DMS53 (cell line): ENCODE measurements at regions not wholly inside any gene's neighbourhood (a gene's known extent, or its start where the extent isn't known, plus 50 kb on each side); places are given as distances from the start of the nearest gene placed in this dataset.

Source experiments
- DNase-seq: peaks from one replicate; lab custom pipeline; 2025; lab: John Stamatoyannopoulos, UW

GRCh38 chr11:112401036-112401769, 140.5 kb upstream of the PLET1 start:
- DNase-seq, result peak; percentile 58

- DNase-seq, result no peak
Observed at GRCh38 chr11:112403432-112403831, 142.8 kb upstream of the PLET1 start.

GRCh38 chr11:112404112-112404511, 143.5 kb upstream of the PLET1 start:
- DNase-seq, result peak; percentile 98

GRCh38 chr11:112408517-112408916, 147.9 kb upstream of the PLET1 start:
- DNase-seq, result no peak

GRCh38 chr11:112410325-112410724, 149.7 kb upstream of the PLET1 start:
- DNase-seq, result peak; percentile 18

GRCh38 chr11:112412383-112412782, 151.7 kb upstream of the PLET1 start:
- peak; percentile 74 for DNase-seq

GRCh38 chr11:112417339-112417738, 156.7 kb upstream of the PLET1 start:
- DNase-seq, result no peak

- no peak for DNase-seq
Observed at GRCh38 chr11:112418438-112418837, 157.8 kb upstream of the PLET1 start.

GRCh38 chr11:112421879-112422278, 161.2 kb upstream of the PLET1 start:
- DNase-seq, result no peak

- no peak for DNase-seq
Observed at GRCh38 chr11:112425121-112425520, 164.5 kb upstream of the PLET1 start.

- peak; percentile 63 for DNase-seq
Observed at GRCh38 chr11:112437096-112437495, 176.4 kb upstream of the PLET1 start.

- peak; percentile 16 for DNase-seq
Observed at GRCh38 chr11:112439614-112440013, 179.0 kb upstream of the PLET1 start.

- peak; percentile 13 for DNase-seq
Observed at GRCh38 chr11:112440518-112440917, 179.9 kb upstream of the PLET1 start.

- DNase-seq, result no peak
Observed at GRCh38 chr11:112448168-112448567, 187.5 kb upstream of the PLET1 start.

- no peak for DNase-seq
Observed at GRCh38 chr11:112448806-112449205, 188.1 kb upstream of the PLET1 start.

- no peak for DNase-seq
Observed at GRCh38 chr11:112451250-112451649, 190.6 kb upstream of the PLET1 start.

GRCh38 chr11:112453601-112454577, 193.2 kb upstream of the PLET1 start:
- DNase-seq, result peak; percentile 79

- no peak for DNase-seq
Observed at GRCh38 chr11:112454841-112455240, 194.2 kb upstream of the PLET1 start.

- DNase-seq, result no peak
Observed at GRCh38 chr11:112455791-112456190, 195.1 kb upstream of the PLET1 start.

- no peak for DNase-seq
Observed at GRCh38 chr11:112457532-112457931, 196.9 kb upstream of the PLET1 start.

- DNase-seq, result peak; percentile 47
Observed at GRCh38 chr11:112459001-112459400, 198.3 kb upstream of the PLET1 start.

- no peak for DNase-seq
Observed at GRCh38 chr11:112460141-112460540, 199.5 kb upstream of the PLET1 start.

- no peak for DNase-seq
Observed at GRCh38 chr11:112464949-112465348, 204.3 kb upstream of the PLET1 start.
